Activated naive CD4-positive, alpha-beta T cell treated with anti-CD3 and anti-CD28 coated beads, Interleukin-2, amount 50 U/mL, for 72 hours (primary cell): ENCODE measurements at regions not wholly inside any gene's neighbourhood (a gene's known extent, or its start where the extent isn't known, plus 50 kb on each side); places are given as distances from the start of the nearest gene placed in this dataset.

Source experiments
- ATAC-seq, 2 donors: fragments of 150-1000 bp; cut with Tn5 transposase; 2 replicates each; pipeline ENCODE4 v1.10.0; 2021; ENCODE audit warnings: mild to moderate bottlenecking in 2 of 2, moderate library complexity in 2 of 2
- DNase-seq, 2 donors: peaks; one replicate each; pipeline ENCODE4 v3.0.0; 2021 to 2022; ENCODE audit warnings: low spot score in 2 of 2
- H3K27ac Mint-ChIP-seq, 2 donors: one replicate each; pipeline ENCODE4 v1.8.0; 2022; ENCODE audit warnings: mild to moderate bottlenecking in 2 of 2, mixed read lengths in 2 of 2
- H3K36me3 Mint-ChIP-seq, 2 donors: one replicate each; pipeline ENCODE4 v1.8.0; 2022; ENCODE audit warnings: mixed read lengths in 2 of 2
- H3K9me3 Mint-ChIP-seq, 2 donors: one replicate each; pipeline ENCODE4 v1.8.0; 2022; ENCODE audit warnings: mixed read lengths in 2 of 2

DNA sequence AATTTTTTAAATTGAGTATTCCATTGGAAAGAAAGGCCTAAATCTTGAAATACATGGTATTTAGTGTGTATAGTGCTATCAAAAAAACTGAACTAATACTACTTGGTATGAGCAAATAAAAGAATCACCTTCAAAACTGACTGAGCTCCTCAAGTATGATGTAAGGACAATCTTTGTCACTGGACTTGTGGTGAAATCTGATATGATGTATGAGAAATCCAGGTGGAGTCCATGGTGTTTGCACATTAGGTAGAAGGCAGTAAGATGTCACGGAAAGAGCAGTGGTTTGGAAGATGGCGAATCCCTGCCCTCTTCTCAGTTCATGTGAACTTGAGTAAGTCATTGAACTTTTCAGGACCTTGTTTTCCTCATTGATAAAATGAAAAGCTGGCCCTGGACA, 62.1 kb upstream of the COL1A2 start:
- Mint-ChIP-seq H3K27ac (no peak overlapping the region), H3K36me3 (no peaks in the 10 kb centered on the region), H3K9me3 (peaks cover 10 to 12% of the 10 kb centered on the region in 2 donors)
- DNase-seq (no peak), ATAC-seq (no peak)

GRCh38 chr7:94333810-94334209, 60.9 kb upstream of the COL1A2 start:
- no peaks in the 10 kb centered on the region for H3K36me3 Mint-ChIP-seq
- H3K9me3 Mint-ChIP-seq, result peaks cover 7 to 12% of the 10 kb centered on the region in 2 donors
- ATAC-seq (peak in 1 of 2 donors; percentile 58), DNase-seq (no peak)
- H3K27ac Mint-ChIP-seq, result no peak overlapping the region

GRCh38 chr7:94335586-94335985, 59.1 kb upstream of the COL1A2 start:
- DNase-seq (no peak), ATAC-seq (no peak)
- H3K36me3 Mint-ChIP-seq, result no peaks in the 10 kb centered on the region
- H3K9me3 Mint-ChIP-seq, result peaks cover 7 to 12% of the 10 kb centered on the region in 2 donors
- no peak overlapping the region for H3K27ac Mint-ChIP-seq

GRCh38 chr7:94336009-94336408, 58.7 kb upstream of the COL1A2 start:
- no peak overlapping the region for H3K27ac Mint-ChIP-seq
- DNase-seq, result no peak

GRCh38 chr7:94338921-94339371, 55.7 kb upstream of the COL1A2 start:
- no peak for DNase-seq
- peaks cover 7 to 12% of the 10 kb centered on the region in 2 donors for H3K9me3 Mint-ChIP-seq
- H3K36me3 Mint-ChIP-seq, result no peaks in the 10 kb centered on the region
- no peak for ATAC-seq
- no peak overlapping the region for H3K27ac Mint-ChIP-seq

More at GRCh38 chr7:94336009-94336408, 58.7 kb upstream of the COL1A2 start:
- Mint-ChIP-seq H3K9me3 (peaks cover 7 to 12% of the 10 kb centered on the region in 2 donors), H3K36me3 (no peaks in the 10 kb centered on the region)
- ATAC-seq, result no peak

DNA sequence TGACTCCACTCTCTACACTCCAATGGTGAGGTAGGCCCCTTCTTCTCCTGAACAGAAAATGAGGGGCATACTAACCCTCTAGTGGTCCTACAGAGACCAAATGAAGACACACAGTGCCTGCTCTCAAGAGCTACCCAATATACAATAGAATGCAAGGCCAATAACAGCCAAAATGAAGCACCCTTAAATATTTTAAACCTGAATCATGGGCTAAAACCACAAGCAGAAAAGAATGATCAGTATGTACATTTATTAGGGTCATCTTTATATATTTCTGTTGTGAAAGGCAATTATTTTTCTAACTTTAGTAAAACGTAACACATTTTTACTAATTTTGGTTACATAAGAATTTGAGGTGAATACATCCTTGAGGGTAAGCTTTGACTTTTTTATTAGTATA, 49.9 kb upstream of the COL1A2 start:
- ATAC-seq, result no peak
- Mint-ChIP-seq H3K9me3 (no peaks in the 10 kb centered on the region), H3K36me3 (no peaks in the 10 kb centered on the region), H3K27ac (no peak overlapping the region)
- DNase-seq, result no peak
